ENCODE measurements at regions not wholly inside any gene's neighbourhood (a gene's known extent, or its start where the extent isn't known, plus 50 kb on each side); places are given as distances from the start of the nearest gene placed in this dataset.

DNA sequence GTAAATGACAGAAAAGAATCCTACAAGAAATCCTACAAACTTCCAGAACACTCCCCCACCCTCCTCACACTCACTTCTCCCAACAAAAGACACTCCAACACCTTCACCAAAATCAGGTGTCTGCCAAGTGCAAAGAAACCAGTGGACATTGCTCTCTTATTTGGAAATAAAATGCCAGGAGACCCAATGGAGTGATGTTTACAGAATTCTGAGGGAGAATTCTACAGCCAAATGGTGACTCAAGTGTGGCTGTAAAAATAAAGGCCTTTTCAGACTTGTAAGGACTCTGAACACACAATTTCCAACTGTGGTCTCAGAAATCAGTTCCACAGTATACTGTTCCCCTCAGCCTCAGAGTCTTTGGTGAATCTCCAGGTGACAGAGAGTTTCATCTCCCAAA lies 109.6 kb upstream of the CARMIL1 start:
- Histone ChIP-seq H3K4me1 (ENCODE audit: low read depth) (peaks cover 19% of the 10 kb centered on the region), H3K4me3 (no peak overlapping the region), H3K9me3 (no peaks in the 10 kb centered on the region), H3K36me3 (ENCODE audit: low read depth) (no peaks in the 10 kb centered on the region)
- ATAC-seq (no peak), DNase-seq (no peak)
- TF ChIP-seq, protein P1, sequence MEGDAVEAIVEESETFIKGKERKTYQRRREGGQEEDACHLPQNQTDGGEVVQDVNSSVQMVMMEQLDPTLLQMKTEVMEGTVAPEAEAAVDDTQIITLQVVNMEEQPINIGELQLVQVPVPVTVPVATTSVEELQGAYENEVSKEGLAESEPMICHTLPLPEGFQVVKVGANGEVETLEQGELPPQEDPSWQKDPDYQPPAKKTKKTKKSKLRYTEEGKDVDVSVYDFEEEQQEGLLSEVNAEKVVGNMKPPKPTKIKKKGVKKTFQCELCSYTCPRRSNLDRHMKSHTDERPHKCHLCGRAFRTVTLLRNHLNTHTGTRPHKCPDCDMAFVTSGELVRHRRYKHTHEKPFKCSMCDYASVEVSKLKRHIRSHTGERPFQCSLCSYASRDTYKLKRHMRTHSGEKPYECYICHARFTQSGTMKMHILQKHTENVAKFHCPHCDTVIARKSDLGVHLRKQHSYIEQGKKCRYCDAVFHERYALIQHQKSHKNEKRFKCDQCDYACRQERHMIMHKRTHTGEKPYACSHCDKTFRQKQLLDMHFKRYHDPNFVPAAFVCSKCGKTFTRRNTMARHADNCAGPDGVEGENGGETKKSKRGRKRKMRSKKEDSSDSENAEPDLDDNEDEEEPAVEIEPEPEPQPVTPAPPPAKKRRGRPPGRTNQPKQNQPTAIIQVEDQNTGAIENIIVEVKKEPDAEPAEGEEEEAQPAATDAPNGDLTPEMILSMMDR (IDR thresholded peaks at IDR 0.05): no peak
- intact Hi-C loops (cut with DNase I, micrococcal nuclease): no loop called here

- intact Hi-C loops (cut with DNase I, micrococcal nuclease): loop anchor here in 1 of 2 donors (10.0 kb wide), 1 partner anchor 45 kb away; no protein-coding TSS in a partner anchor
- ATAC-seq: no peak
Measured at GRCh38 chr6:25169961-25170360, 109.2 kb upstream of the CARMIL1 start.

GRCh38 chr6:25170640-25171039 lies 108.5 kb upstream of the CARMIL1 start:
- no peaks in the 10 kb centered on the region for H3K9me3 ChIP-seq
- peaks cover 27% of the 10 kb centered on the region for H3K4me1 ChIP-seq (ENCODE audit: low read depth)
- H3K36me3 ChIP-seq (ENCODE audit: low read depth): no peaks in the 10 kb centered on the region
- DNase-seq: no peak
- TF ChIP-seq, protein P1 (IDR thresholded peaks at IDR 0.05): no peak
- intact Hi-C loops (cut with DNase I, micrococcal nuclease): loop anchor here in 1 of 2 donors (10.0 kb wide), 1 partner anchor 46 kb away; no protein-coding TSS in a partner anchor
- no peak overlapping the region for H3K4me3 ChIP-seq
- no peak for ATAC-seq

More at GRCh38 chr6:25169961-25170360, 109.2 kb upstream of the CARMIL1 start:
- no peak overlapping the region for H3K4me3 ChIP-seq
- H3K4me1 ChIP-seq (ENCODE audit: low read depth): peaks cover 23% of the 10 kb centered on the region
- no peak for DNase-seq
- no peaks in the 10 kb centered on the region for H3K9me3 ChIP-seq
- H3K36me3 ChIP-seq (ENCODE audit: low read depth): no peaks in the 10 kb centered on the region
- TF ChIP-seq, protein P1 (IDR thresholded peaks at IDR 0.05): no peak

- TF ChIP-seq, protein P1 (IDR thresholded peaks at IDR 0.05): no peak
- no peaks in the 10 kb centered on the region for H3K36me3 ChIP-seq (ENCODE audit: low read depth)
- H3K4me1 ChIP-seq (ENCODE audit: low read depth): peaks cover 27% of the 10 kb centered on the region
- intact Hi-C loops (cut with DNase I, micrococcal nuclease): loop anchor here in 1 of 2 donors (10.0 kb wide), 1 partner anchor 46 kb away; no protein-coding TSS in a partner anchor
- H3K4me3 ChIP-seq: no peak overlapping the region
- H3K9me3 ChIP-seq: no peaks in the 10 kb centered on the region
- ATAC-seq (no peak), DNase-seq (no peak)
Measured at GRCh38 chr6:25171301-25171700, 107.9 kb upstream of the CARMIL1 start.

GRCh38 chr6:25172819-25173218 lies 106.4 kb upstream of the CARMIL1 start:
- peaks cover 19% of the 10 kb centered on the region for H3K4me1 ChIP-seq (ENCODE audit: low read depth)
- intact Hi-C loops (cut with DNase I, micrococcal nuclease): loop anchor here in 1 of 2 donors (10.0 kb wide), 1 partner anchor 48 kb away; no protein-coding TSS in a partner anchor
- no peak for ATAC-seq

More at GRCh38 chr6:25172819-25173218, 106.4 kb upstream of the CARMIL1 start:
- TF ChIP-seq, protein P1 (IDR thresholded peaks at IDR 0.05): no peak
- Histone ChIP-seq H3K9me3 (no peaks in the 10 kb centered on the region), H3K4me3 (no peak overlapping the region), H3K36me3 (ENCODE audit: low read depth) (no peaks in the 10 kb centered on the region)
- no peak for DNase-seq

Measured in mucosa of descending colon (tissue), 3 donors.